ENCODE measurements at regions not wholly inside any gene's neighbourhood (a gene's known extent, or its start where the extent isn't known, plus 50 kb on each side); places are given as distances from the start of the nearest gene placed in this dataset.

GRCh38 chr21:25361097-25361496 lies 246.2 kb downstream of the MRPL39 start:
- H3K14ac ChIP-seq (replicated peaks; ENCODE audit: low read depth, low read length) = no peak overlapping the region
- no peak overlapping the region for H3K23ac ChIP-seq (ENCODE audit: low read depth, low read length)
- DNase-seq = no peak
- WGBS, 2 experiments (ENCODE audit: extremely low coverage in 2 of 2, insufficient read length in 1 of 2) = 20% methylated on average over 1 of the region's 1 CpG; no CpG with 5 or more reads in 1 of the 2 experiments
- H3K9ac ChIP-seq (ENCODE audit: low read depth, low read length) = no peak overlapping the region
- no peak overlapping the region for H2BK15ac ChIP-seq (ENCODE audit: low read depth, low read length)
- H3K9me3 ChIP-seq (ENCODE audit: control insufficient read depth, insufficient read depth, low read length) = no peaks in the 10 kb centered on the region
- H2AK9ac ChIP-seq (replicated peaks; ENCODE audit: low read depth, low read length, poor library complexity) = no peak overlapping the region
- H3K4me2 ChIP-seq (ENCODE audit: low read depth, low read length) = no peak overlapping the region
- no peak for TF ChIP-seq POLR2A (IDR thresholded peaks at IDR 0.05; ENCODE audit: low read depth, low read length)
- no peak for TF ChIP-seq SMC3 (IDR thresholded peaks at IDR 0.05; ENCODE audit: low read depth, low read length)
- no peak for TF ChIP-seq CTCF (conservative IDR thresholded peaks at IDR 0.05; ENCODE audit: low read depth, low read length)
- no peak for TF ChIP-seq CHD1 (IDR thresholded peaks at IDR 0.05; ENCODE audit: low read depth, low read length)
- no peak for TF ChIP-seq MXI1 (IDR thresholded peaks at IDR 0.05; ENCODE audit: borderline replicate concordance, low read depth, low read length)
- no peak for TF ChIP-seq RAD21 (IDR thresholded peaks at IDR 0.05; ENCODE audit: low read length)
- no peak for TF ChIP-seq RCOR1 (IDR thresholded peaks at IDR 0.05; ENCODE audit: insufficient replicate concordance, low read length)
- no peak for TF ChIP-seq MAFK (IDR thresholded peaks at IDR 0.05; ENCODE audit: low read depth, low read length)
- TF ChIP-seq, protein P1, sequence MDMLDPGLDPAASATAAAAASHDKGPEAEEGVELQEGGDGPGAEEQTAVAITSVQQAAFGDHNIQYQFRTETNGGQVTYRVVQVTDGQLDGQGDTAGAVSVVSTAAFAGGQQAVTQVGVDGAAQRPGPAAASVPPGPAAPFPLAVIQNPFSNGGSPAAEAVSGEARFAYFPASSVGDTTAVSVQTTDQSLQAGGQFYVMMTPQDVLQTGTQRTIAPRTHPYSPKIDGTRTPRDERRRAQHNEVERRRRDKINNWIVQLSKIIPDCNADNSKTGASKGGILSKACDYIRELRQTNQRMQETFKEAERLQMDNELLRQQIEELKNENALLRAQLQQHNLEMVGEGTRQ (IDR thresholded peaks at IDR 0.05; ENCODE audit: low read depth, low read length) = no peak
- TF ChIP-seq ELK1 (IDR thresholded peaks at IDR 0.05; ENCODE audit: borderline replicate concordance, low read depth, low read length) = no peak
- TF ChIP-seq NFE2L2 (IDR thresholded peaks at IDR 0.05; ENCODE audit: low read depth, low read length) = no peak
- no peak for TF ChIP-seq CEBPB (IDR thresholded peaks at IDR 0.05; ENCODE audit: low read depth, low read length)
- no peak for TF ChIP-seq FOS (IDR thresholded peaks at IDR 0.05; ENCODE audit: low read depth, low read length)
- TF ChIP-seq BHLHE40 (IDR thresholded peaks at IDR 0.05; ENCODE audit: low read depth, low read length) = no peak
- no peak for TF ChIP-seq RFX5 (IDR thresholded peaks at IDR 0.05; ENCODE audit: low read depth, low read length)
- H4K91ac ChIP-seq (ENCODE audit: insufficient read depth, low read depth, low read length) = no peak overlapping the region
- H4K20me1 ChIP-seq (ENCODE audit: insufficient read depth, low read length) = no peaks in the 10 kb centered on the region
- no peak overlapping the region for H2BK120ac ChIP-seq (ENCODE audit: low read depth, low read length)
- no peak overlapping the region for H2AK5ac ChIP-seq (ENCODE audit: low read depth, low read length)
- dilution Hi-C loops (cut with HindIII; ENCODE audit: low sequenced_read_pairs, unreplicated experiment) = no loop called here
- no TSS peak for BruUV-seq (replicated peaks)
- ATAC-seq (ENCODE audit: low read depth) = no peak
- H3K4me1 ChIP-seq (ENCODE audit: control insufficient read depth, insufficient read depth, low read length) = peaks cover under 1% of the 10 kb centered on the region; the same call in 1 of the 2 replicates
- CTCF ChIA-PET = interaction anchor here (0.6 to 2.3 kb wide), 6 partner anchors 9 to 1966 kb away, joined by 3 to 13 read pairs (median 4); no protein-coding TSS in a partner anchor
- H3K36me3 ChIP-seq (ENCODE audit: control insufficient read depth, insufficient read depth, low read length) = no peaks in the 10 kb centered on the region
- no peak overlapping the region for H3K27ac ChIP-seq (ENCODE audit: insufficient read depth, low read length)
- no peak overlapping the region for H2AFZ ChIP-seq (replicated peaks; ENCODE audit: low read length, poor library complexity)
- no peak overlapping the region for H4K5ac ChIP-seq (ENCODE audit: low read depth, low read length)
- no peak overlapping the region for H2BK5ac ChIP-seq (ENCODE audit: low read depth, low read length, poor library complexity, severe bottlenecking)
- no peaks in the 10 kb centered on the region for H3K9me1 ChIP-seq (ENCODE audit: insufficient read depth, low read length)
- H3K27me3 ChIP-seq (ENCODE audit: control insufficient read depth, insufficient read depth, low read length) = no peaks in the 10 kb centered on the region
- no peak overlapping the region for H4K8ac ChIP-seq (ENCODE audit: low read depth in 2 of 2, low read length in 2 of 2)
- in situ Hi-C loops (cut with MboI; ENCODE audit: low sequenced_read_pairs) = no loop called here
- no peak overlapping the region for H3K56ac ChIP-seq (ENCODE audit: extremely low read depth, insufficient read depth, low read length)
- H2BK20ac ChIP-seq (ENCODE audit: low read depth, low read length) = no peak overlapping the region
- POLR2A ChIA-PET (ENCODE audit: unreplicated experiment) = interaction anchor here (0.8 kb wide), 1 partner anchor 21 kb away, joined by 3 read pairs; no protein-coding TSS in a partner anchor
- no peaks in the 10 kb centered on the region for H3K79me1 ChIP-seq (ENCODE audit: low read depth in 1 of 2, low read length in 2 of 2)
- H3K18ac ChIP-seq (ENCODE audit: low read depth, low read length) = no peak overlapping the region
- intact Hi-C loops (cut with micrococcal nuclease) = no loop called here
- no peak overlapping the region for H3K4ac ChIP-seq (ENCODE audit: low read depth, low read length)
- no peak overlapping the region for H3K4me3 ChIP-seq (ENCODE audit: insufficient read depth, low read depth, low read length)

Measured in IMR-90 (cell line).